ENCODE measurements at regions not wholly inside any gene's neighbourhood (a gene's known extent, or its start where the extent isn't known, plus 50 kb on each side); places are given as distances from the start of the nearest gene placed in this dataset.

DNA sequence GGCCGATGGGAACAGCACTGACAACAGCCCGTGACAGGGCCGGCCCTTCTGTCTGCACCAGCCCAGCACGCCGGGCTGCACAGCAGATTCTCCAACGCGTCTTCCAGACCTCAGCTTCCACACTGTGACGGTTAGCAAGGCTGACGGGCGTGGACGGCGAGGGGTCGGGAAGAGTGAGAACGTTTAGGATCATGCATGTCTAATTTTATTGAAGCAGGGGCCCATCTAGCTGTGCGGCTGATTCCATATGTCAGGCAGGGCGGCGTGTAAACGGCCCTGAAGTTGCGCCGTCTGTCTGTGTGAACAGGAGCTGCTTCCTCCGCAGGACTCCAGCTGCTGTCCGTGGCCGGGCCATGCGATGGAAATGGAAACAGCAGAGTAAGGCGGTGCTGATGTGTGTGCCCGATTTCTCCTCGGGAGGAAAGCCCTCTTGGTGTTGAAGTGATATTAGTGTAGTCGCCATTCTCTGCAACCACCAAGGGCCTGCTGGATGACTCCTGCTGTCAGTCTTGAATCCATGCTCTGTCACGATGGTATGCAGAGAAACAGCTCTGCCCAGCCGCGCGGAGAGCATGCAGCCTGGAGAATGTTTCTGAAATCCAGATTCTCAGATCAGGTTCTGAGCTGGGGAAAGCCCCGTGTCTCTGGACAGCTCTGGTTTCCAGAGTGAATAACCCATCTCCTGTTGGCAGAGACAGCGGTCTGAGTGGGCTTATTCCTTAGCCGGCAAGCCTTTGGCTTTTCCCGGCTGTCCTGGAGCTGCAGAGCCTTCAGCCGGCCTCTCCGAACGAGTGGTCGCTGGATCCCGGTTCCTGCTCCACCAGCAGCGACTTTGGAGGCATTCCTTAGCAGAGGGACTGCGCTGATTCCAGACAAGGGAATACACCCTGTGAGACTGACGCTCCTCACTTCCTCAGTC, 158.1 kb upstream of the UBE3A start:
- POLR2A ChIA-PET = no interaction called here
- Histone ChIP-seq H3K4me3 (ENCODE audit: low read length) (no peak overlapping the region), H3K9me3 (ENCODE audit: control insufficient read depth in 2 of 3, low read length in 3 of 3) (no peaks in the 10 kb centered on the region), H3K27ac (ENCODE audit: low read depth, low read length) (no peak overlapping the region), H3K27me3 (ENCODE audit: control insufficient read depth in 2 of 2, insufficient read depth in 2 of 2, low read length in 2 of 2) (no peaks in the 10 kb centered on the region), H3K36me3 (ENCODE audit: control insufficient read depth in 2 of 3, insufficient read depth in 3 of 3, low read length in 3 of 3) (no peaks in the 10 kb centered on the region), H3K4me1 (ENCODE audit: control insufficient read depth in 2 of 2, insufficient read depth in 2 of 2, low read length in 2 of 2) (no peaks in the 10 kb centered on the region)
- H3K4me1 Mint-ChIP-seq = no peaks in the 10 kb centered on the region
- H3K4me3 Mint-ChIP-seq = no peak overlapping the region
- DNase-seq = no peak
- peaks cover 0 to 28% (median 7%) of the 10 kb centered on the region in 11 donors for H3K9me3 Mint-ChIP-seq
- H3K36me3 Mint-ChIP-seq = peaks cover 0 to 4% (median 0%) of the 10 kb centered on the region in 5 donors
- peaks cover 0 to 25% (median 14%) of the 10 kb centered on the region in 5 donors for H3K27me3 Mint-ChIP-seq
- no peak for ATAC-seq
- intact Hi-C loops (cut with micrococcal nuclease) = no loop called here
- CTCF ChIA-PET = no interaction called here
- H3K27ac Mint-ChIP-seq = no peak overlapping the region

DNA sequence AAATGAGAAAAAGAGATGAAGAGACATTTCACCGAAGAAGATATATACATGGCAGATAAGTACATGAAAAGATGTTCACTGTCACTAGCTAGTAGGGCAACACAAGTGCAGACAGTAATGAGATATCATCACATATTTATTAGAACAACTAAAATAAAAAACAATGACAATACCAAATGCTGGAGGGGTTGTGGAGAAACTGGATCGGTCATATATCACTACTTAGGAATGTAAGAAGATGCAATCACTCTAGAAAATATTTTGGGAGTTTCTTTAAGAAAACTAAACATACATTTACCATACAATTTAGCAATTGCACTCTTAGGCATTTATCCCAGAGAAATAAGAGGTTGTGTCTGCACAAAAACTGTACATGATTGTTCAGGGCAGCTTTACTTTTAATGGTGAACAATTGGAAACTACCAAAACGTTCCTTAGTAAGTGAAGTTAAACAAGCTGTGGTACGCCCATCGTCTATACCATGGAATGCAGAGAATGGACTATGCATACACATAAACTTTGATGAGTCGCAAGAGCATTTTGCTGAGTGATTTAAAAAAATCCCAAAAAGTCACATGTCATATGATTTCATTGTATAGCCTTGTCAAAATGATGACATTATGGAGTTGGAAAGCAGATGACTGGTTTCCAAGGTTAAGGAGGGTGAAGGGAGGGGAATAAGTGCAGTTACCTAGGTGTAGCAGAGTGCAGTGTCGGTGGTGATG, 149.0 kb upstream of the UBE3A start:
- H3K36me3 Mint-ChIP-seq = no peaks in the 10 kb centered on the region
- H3K4me1 Mint-ChIP-seq = peaks cover 0 to under 1% (median 0%) of the 10 kb centered on the region in 7 donors
- peaks cover 0 to 18% (median 11%) of the 10 kb centered on the region in 5 donors for H3K27me3 Mint-ChIP-seq
- no peak overlapping the region for H3K27ac Mint-ChIP-seq
- no peaks in the 10 kb centered on the region for H3K4me1 ChIP-seq (ENCODE audit: control insufficient read depth in 2 of 2, insufficient read depth in 2 of 2, low read length in 2 of 2)
- no peak overlapping the region for H3K4me3 Mint-ChIP-seq
- H3K27me3 ChIP-seq (ENCODE audit: control insufficient read depth in 2 of 2, insufficient read depth in 2 of 2, low read length in 2 of 2) = no peaks in the 10 kb centered on the region
- intact Hi-C loops (cut with micrococcal nuclease) = no loop called here
- H3K36me3 ChIP-seq (ENCODE audit: control insufficient read depth in 2 of 3, insufficient read depth in 3 of 3, low read length in 3 of 3) = no peaks in the 10 kb centered on the region
- no peak overlapping the region for H3K4me3 ChIP-seq (ENCODE audit: low read length)
- H3K27ac ChIP-seq (ENCODE audit: low read depth, low read length) = no peak overlapping the region
- DNase-seq (no peak), ATAC-seq (no peak)
- CTCF ChIA-PET = no interaction called here
- POLR2A ChIA-PET = no interaction called here
- H3K9me3 ChIP-seq (ENCODE audit: control insufficient read depth in 2 of 3, low read length in 3 of 3) = no peaks in the 10 kb centered on the region
- peaks cover 7 to 39% (median 17%) of the 10 kb centered on the region in 11 donors for H3K9me3 Mint-ChIP-seq

- Mint-ChIP-seq H3K27ac (no peak overlapping the region), H3K9me3 (peaks cover 4 to 30% (median 14%) of the 10 kb centered on the region in 11 donors), H3K4me1 (peaks cover 0 to 2% (median 0%) of the 10 kb centered on the region in 7 donors), H3K27me3 (peaks cover 0 to 33% (median 18%) of the 10 kb centered on the region in 5 donors), H3K4me3 (no peak overlapping the region), H3K36me3 (peaks cover 0 to 4% (median 0%) of the 10 kb centered on the region in 5 donors)
- intact Hi-C loops (cut with micrococcal nuclease) = no loop called here
- no peak for ATAC-seq
- Histone ChIP-seq H3K27ac (ENCODE audit: low read depth, low read length) (no peak overlapping the region), H3K36me3 (ENCODE audit: control insufficient read depth in 2 of 3, insufficient read depth in 3 of 3, low read length in 3 of 3) (no peaks in the 10 kb centered on the region), H3K27me3 (ENCODE audit: control insufficient read depth in 2 of 2, insufficient read depth in 2 of 2, low read length in 2 of 2) (no peaks in the 10 kb centered on the region), H3K9me3 (ENCODE audit: control insufficient read depth in 2 of 3, low read length in 3 of 3) (no peaks in the 10 kb centered on the region), H3K4me1 (ENCODE audit: control insufficient read depth in 2 of 2, insufficient read depth in 2 of 2, low read length in 2 of 2) (no peaks in the 10 kb centered on the region), H3K4me3 (ENCODE audit: low read length) (no peak overlapping the region)
- CTCF ChIA-PET = no interaction called here
- no peak for DNase-seq
- POLR2A ChIA-PET = no interaction called here
Measured at GRCh38 chr15:25582886-25583285, 144.1 kb upstream of the UBE3A start.

- peaks cover 0 to 2% (median 0%) of the 10 kb centered on the region in 7 donors for H3K4me1 Mint-ChIP-seq
- H3K36me3 Mint-ChIP-seq = peaks cover 0 to 4% (median 0%) of the 10 kb centered on the region in 5 donors
- DNase-seq = no peak
- H3K4me3 ChIP-seq (ENCODE audit: low read length) = no peak overlapping the region
- H3K27me3 ChIP-seq (ENCODE audit: control insufficient read depth in 2 of 2, insufficient read depth in 2 of 2, low read length in 2 of 2) = no peaks in the 10 kb centered on the region
- H3K4me3 Mint-ChIP-seq = no peak overlapping the region
- H3K27me3 Mint-ChIP-seq = peaks cover 0 to 26% (median 11%) of the 10 kb centered on the region in 5 donors
- no peak for ATAC-seq
- H3K9me3 ChIP-seq (ENCODE audit: control insufficient read depth in 2 of 3, low read length in 3 of 3) = no peaks in the 10 kb centered on the region
- no peaks in the 10 kb centered on the region for H3K36me3 ChIP-seq (ENCODE audit: control insufficient read depth in 2 of 3, insufficient read depth in 3 of 3, low read length in 3 of 3)
- H3K27ac Mint-ChIP-seq = no peak overlapping the region
- POLR2A ChIA-PET = no interaction called here
- H3K9me3 Mint-ChIP-seq = peaks cover 0 to 20% (median 5%) of the 10 kb centered on the region in 11 donors
- no peaks in the 10 kb centered on the region for H3K4me1 ChIP-seq (ENCODE audit: control insufficient read depth in 2 of 2, insufficient read depth in 2 of 2, low read length in 2 of 2)
- H3K27ac ChIP-seq (ENCODE audit: low read depth, low read length) = no peak overlapping the region
- intact Hi-C loops (cut with micrococcal nuclease) = no loop called here
- CTCF ChIA-PET = no interaction called here
Measured at GRCh38 chr15:25579127-25579526, 140.3 kb upstream of the UBE3A start.

GRCh38 chr15:25572191-25572590, 133.4 kb upstream of the UBE3A start:
- H3K9me3 Mint-ChIP-seq = peaks cover 0 to 14% (median 5%) of the 10 kb centered on the region in 11 donors
- no peaks in the 10 kb centered on the region for H3K27me3 ChIP-seq (ENCODE audit: control insufficient read depth in 2 of 2, insufficient read depth in 2 of 2, low read length in 2 of 2)
- no peak overlapping the region for H3K27ac ChIP-seq (ENCODE audit: low read depth, low read length)
- H3K9me3 ChIP-seq (ENCODE audit: control insufficient read depth in 2 of 3, low read length in 3 of 3) = no peaks in the 10 kb centered on the region
- intact Hi-C loops (cut with micrococcal nuclease) = no loop called here
- ATAC-seq (no peak), DNase-seq (no peak)
- H3K4me3 Mint-ChIP-seq = no peak overlapping the region
- H3K36me3 Mint-ChIP-seq = no peaks in the 10 kb centered on the region
- peaks cover 0 to 7% (median 2%) of the 10 kb centered on the region in 5 donors for H3K27me3 Mint-ChIP-seq
- H3K36me3 ChIP-seq (ENCODE audit: control insufficient read depth in 2 of 3, insufficient read depth in 3 of 3, low read length in 3 of 3) = no peaks in the 10 kb centered on the region
- H3K4me1 Mint-ChIP-seq = no peaks in the 10 kb centered on the region
- no peaks in the 10 kb centered on the region for H3K4me1 ChIP-seq (ENCODE audit: control insufficient read depth in 2 of 2, insufficient read depth in 2 of 2, low read length in 2 of 2)
- H3K4me3 ChIP-seq (ENCODE audit: low read length) = no peak overlapping the region
- CTCF ChIA-PET = no interaction called here
- H3K27ac Mint-ChIP-seq = no peak overlapping the region
- POLR2A ChIA-PET = no interaction called here

DNA sequence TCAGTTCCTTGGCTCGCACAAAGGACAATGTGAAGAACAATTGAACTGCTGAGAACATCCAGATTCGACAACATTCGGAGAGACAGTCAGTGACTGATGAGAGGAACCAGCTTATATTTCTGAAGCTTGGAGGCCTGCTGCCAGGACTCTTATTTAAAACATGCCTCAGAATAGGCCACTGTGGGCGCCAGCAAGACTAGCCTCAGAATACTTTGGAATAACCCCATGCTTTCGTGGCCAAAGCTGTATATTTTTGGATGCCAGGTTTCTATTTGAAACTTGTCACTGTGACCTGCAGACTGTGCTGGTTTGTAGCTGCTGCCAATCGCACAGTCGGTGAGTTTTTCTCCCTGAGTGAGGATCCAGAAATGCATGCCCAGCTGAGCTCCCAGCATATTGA, 129.9 kb upstream of the UBE3A start:
- no peak for DNase-seq
- ATAC-seq = no peak
- no peaks in the 10 kb centered on the region for H3K36me3 ChIP-seq (ENCODE audit: control insufficient read depth in 2 of 3, insufficient read depth in 3 of 3, low read length in 3 of 3)
- Mint-ChIP-seq H3K27ac (no peak overlapping the region), H3K36me3 (no peaks in the 10 kb centered on the region), H3K4me3 (no peak overlapping the region), H3K9me3 (peaks cover 0 to 17% (median 3%) of the 10 kb centered on the region in 11 donors), H3K4me1 (no peaks in the 10 kb centered on the region), H3K27me3 (peaks cover 0 to 10% (median 2%) of the 10 kb centered on the region in 5 donors)
- H3K9me3 ChIP-seq (ENCODE audit: control insufficient read depth in 2 of 3, low read length in 3 of 3) = no peaks in the 10 kb centered on the region
- H3K27ac ChIP-seq (ENCODE audit: low read depth, low read length) = no peak overlapping the region
- intact Hi-C loops (cut with micrococcal nuclease) = no loop called here
- ChIA-PET POLR2A (no interaction called here), CTCF (no interaction called here)
- H3K4me1 ChIP-seq (ENCODE audit: control insufficient read depth in 2 of 2, insufficient read depth in 2 of 2, low read length in 2 of 2) = no peaks in the 10 kb centered on the region
- H3K4me3 ChIP-seq (ENCODE audit: low read length) = no peak overlapping the region
- H3K27me3 ChIP-seq (ENCODE audit: control insufficient read depth in 2 of 2, insufficient read depth in 2 of 2, low read length in 2 of 2) = no peaks in the 10 kb centered on the region
